ENCODE measurements at regions not wholly inside any gene's neighbourhood (a gene's known extent, or its start where the extent isn't known, plus 50 kb on each side); places are given as distances from the start of the nearest gene placed in this dataset.

DNA sequence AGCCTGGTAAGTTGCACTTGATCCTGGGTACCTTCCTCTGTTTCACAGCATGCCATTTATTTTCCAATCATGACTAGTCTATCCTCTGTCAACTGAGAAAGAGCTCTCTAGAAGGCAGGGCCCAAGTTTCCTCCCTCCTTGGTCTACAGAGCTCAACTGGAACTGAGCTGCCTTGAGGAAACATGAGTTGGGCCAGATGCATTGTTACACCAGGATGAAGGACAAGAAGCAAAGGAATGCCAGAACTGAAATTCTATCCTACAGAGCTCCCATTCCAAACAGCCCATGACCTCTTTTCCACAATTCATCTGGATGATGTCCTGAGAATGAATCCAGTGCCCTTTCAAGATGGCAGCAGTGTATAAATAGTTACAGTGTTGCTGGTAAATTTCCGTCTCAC, 66.7 kb upstream of the E2F3 start:
- 88% methylated on average over 1 of the region's 1 CpG for WGBS (ENCODE audit: low lambda C conversion rate)
- Histone ChIP-seq H3K36me3 (replicated peaks in 1 of 2; ENCODE audit: control insufficient read depth in 1 of 2, insufficient read depth in 2 of 2, low read length in 1 of 2) (no peaks in the 10 kb centered on the region), H3K4me1 (ENCODE audit: control insufficient read depth in 1 of 2, insufficient read depth in 2 of 2, low read depth in 1 of 2, low read length in 1 of 2) (no peaks in the 10 kb centered on the region), H3K27ac (ENCODE audit: low read depth in 2 of 2, low read length in 1 of 2) (no peak overlapping the region), H3K9me2 (no peaks in the 10 kb centered on the region), H2AFZ (ENCODE audit: low read depth) (no peak overlapping the region), H3F3A (replicated peaks; ENCODE audit: insufficient read depth) (no peaks in the 10 kb centered on the region), H3K27me3 (ENCODE audit: insufficient read depth) (no peaks in the 10 kb centered on the region), H3K4me2 (no peak overlapping the region), H4K20me1 (ENCODE audit: insufficient read depth) (no peaks in the 10 kb centered on the region), H3K9me3 (no peaks in the 10 kb centered on the region), H3K4me3 (ENCODE audit: low read depth in 2 of 2, low read length in 1 of 2) (no peak overlapping the region), H3K79me2 (ENCODE audit: insufficient read depth) (no peaks in the 10 kb centered on the region), H3K9ac (no peak overlapping the region)
- TF ChIP-seq, protein P1, sequence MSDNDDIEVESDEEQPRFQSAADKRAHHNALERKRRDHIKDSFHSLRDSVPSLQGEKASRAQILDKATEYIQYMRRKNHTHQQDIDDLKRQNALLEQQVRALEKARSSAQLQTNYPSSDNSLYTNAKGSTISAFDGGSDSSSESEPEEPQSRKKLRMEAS (IDR thresholded peaks at IDR 0.05; ENCODE audit: low read depth) = no peak
- TF ChIP-seq JUND (IDR thresholded peaks at IDR 0.05) = no peak
- no peak for TF ChIP-seq TCF12 (IDR thresholded peaks at IDR 0.05)
- TF ChIP-seq, protein P2, sequence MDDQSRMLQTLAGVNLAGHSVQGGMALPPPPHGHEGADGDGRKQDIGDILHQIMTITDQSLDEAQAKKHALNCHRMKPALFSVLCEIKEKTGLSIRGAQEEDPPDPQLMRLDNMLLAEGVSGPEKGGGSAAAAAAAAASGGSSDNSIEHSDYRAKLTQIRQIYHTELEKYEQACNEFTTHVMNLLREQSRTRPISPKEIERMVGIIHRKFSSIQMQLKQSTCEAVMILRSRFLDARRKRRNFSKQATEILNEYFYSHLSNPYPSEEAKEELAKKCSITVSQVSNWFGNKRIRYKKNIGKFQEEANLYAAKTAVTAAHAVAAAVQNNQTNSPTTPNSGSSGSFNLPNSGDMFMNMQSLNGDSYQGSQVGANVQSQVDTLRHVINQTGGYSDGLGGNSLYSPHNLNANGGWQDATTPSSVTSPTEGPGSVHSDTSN (IDR thresholded peaks at IDR 0.05) = no peak
- POLR2A ChIA-PET = no interaction called here
- no peak for DNase-seq
- CTCF ChIA-PET = no interaction called here

- no peaks in the 10 kb centered on the region for H3K9me3 ChIP-seq
- no peaks in the 10 kb centered on the region for H3K36me3 ChIP-seq (replicated peaks in 1 of 2; ENCODE audit: control insufficient read depth in 1 of 2, insufficient read depth in 2 of 2, low read length in 1 of 2)
- POLR2A ChIA-PET = no interaction called here
- H3K27ac ChIP-seq (ENCODE audit: low read depth in 2 of 2, low read length in 1 of 2) = no peak overlapping the region
- no peaks in the 10 kb centered on the region for H3F3A ChIP-seq (replicated peaks; ENCODE audit: insufficient read depth)
- H3K79me2 ChIP-seq (ENCODE audit: insufficient read depth) = no peaks in the 10 kb centered on the region
- H3K9me2 ChIP-seq = no peaks in the 10 kb centered on the region
- no peaks in the 10 kb centered on the region for H4K20me1 ChIP-seq (ENCODE audit: insufficient read depth)
- H3K27me3 ChIP-seq (ENCODE audit: insufficient read depth) = no peaks in the 10 kb centered on the region
- H2AFZ ChIP-seq (ENCODE audit: low read depth) = no peak overlapping the region
- no peak overlapping the region for H3K4me3 ChIP-seq (ENCODE audit: low read depth in 2 of 2, low read length in 1 of 2)
- no peak overlapping the region for H3K9ac ChIP-seq
- 14% methylated on average over 4 of the region's 4 CpGs for WGBS (ENCODE audit: low lambda C conversion rate)
- no peak for DNase-seq
- CTCF ChIA-PET = interaction anchor here (0.7 to 1.3 kb wide), 2 partner anchors 23 to 43 kb away, joined by 3 to 4 read pairs; no protein-coding TSS in a partner anchor
- H3K4me1 ChIP-seq (ENCODE audit: control insufficient read depth in 1 of 2, insufficient read depth in 2 of 2, low read depth in 1 of 2, low read length in 1 of 2) = no peaks in the 10 kb centered on the region
- TF ChIP-seq FOSL2 (IDR thresholded peaks at IDR 0.05; ENCODE audit: borderline replicate concordance, low read depth) (no peak), RFX5 (IDR thresholded peaks at IDR 0.05; ENCODE audit: low read length) (no peak), SMC3 (IDR thresholded peaks at IDR 0.05; ENCODE audit: low read depth, low read length) (no peak), NRF1 (IDR thresholded peaks at IDR 0.05; ENCODE audit: low read depth, low read length) (no peak), SIN3A (IDR thresholded peaks at IDR 0.05; ENCODE audit: borderline replicate concordance, low read depth, low read length) (no peak), TCF12 (IDR thresholded peaks at IDR 0.05) (no peak), MXI1 (IDR thresholded peaks at IDR 0.05; ENCODE audit: low read depth, low read length) (no peak)
- TF ChIP-seq, protein P3, sequence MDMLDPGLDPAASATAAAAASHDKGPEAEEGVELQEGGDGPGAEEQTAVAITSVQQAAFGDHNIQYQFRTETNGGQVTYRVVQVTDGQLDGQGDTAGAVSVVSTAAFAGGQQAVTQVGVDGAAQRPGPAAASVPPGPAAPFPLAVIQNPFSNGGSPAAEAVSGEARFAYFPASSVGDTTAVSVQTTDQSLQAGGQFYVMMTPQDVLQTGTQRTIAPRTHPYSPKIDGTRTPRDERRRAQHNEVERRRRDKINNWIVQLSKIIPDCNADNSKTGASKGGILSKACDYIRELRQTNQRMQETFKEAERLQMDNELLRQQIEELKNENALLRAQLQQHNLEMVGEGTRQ (IDR thresholded peaks at IDR 0.05; ENCODE audit: borderline replicate concordance, low read depth, low read length) = no peak
- TF ChIP-seq, protein P4, sequence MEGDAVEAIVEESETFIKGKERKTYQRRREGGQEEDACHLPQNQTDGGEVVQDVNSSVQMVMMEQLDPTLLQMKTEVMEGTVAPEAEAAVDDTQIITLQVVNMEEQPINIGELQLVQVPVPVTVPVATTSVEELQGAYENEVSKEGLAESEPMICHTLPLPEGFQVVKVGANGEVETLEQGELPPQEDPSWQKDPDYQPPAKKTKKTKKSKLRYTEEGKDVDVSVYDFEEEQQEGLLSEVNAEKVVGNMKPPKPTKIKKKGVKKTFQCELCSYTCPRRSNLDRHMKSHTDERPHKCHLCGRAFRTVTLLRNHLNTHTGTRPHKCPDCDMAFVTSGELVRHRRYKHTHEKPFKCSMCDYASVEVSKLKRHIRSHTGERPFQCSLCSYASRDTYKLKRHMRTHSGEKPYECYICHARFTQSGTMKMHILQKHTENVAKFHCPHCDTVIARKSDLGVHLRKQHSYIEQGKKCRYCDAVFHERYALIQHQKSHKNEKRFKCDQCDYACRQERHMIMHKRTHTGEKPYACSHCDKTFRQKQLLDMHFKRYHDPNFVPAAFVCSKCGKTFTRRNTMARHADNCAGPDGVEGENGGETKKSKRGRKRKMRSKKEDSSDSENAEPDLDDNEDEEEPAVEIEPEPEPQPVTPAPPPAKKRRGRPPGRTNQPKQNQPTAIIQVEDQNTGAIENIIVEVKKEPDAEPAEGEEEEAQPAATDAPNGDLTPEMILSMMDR (IDR thresholded peaks at IDR 0.05) = no peak
- no peak overlapping the region for H3K4me2 ChIP-seq
Observed at GRCh38 chr6:20335872-20336271, 65.8 kb upstream of the E2F3 start.

Data from SK-N-SH (cell line).